Muscle layer of colon (tissue), 2 donors: ENCODE measurements at regions not wholly inside any gene's neighbourhood (a gene's known extent, or its start where the extent isn't known, plus 50 kb on each side); places are given as distances from the start of the nearest gene placed in this dataset.
"Not testable (repeated sequence)": the region's sequence is repeated elsewhere in the genome, so short reads cannot be mapped to it uniquely, and the experiment has no call there.

Source experiments
- H3K27ac ChIP-seq: one replicate; pipeline ENCODE4 v1.7.0; 2013; ENCODE audit warnings: low read depth, mild to moderate bottlenecking, low read length, moderate library complexity
- H3K27me3 ChIP-seq, 2 donors: one replicate each; pipeline ENCODE4 v1.7.0; 2013; ENCODE audit warnings: low read length in 2 of 2, mild to moderate bottlenecking in 2 of 2; ENCODE audit not compliant: insufficient read depth in 2 of 2, control insufficient read depth in 1 of 2
- H3K36me3 ChIP-seq: one replicate; pipeline ENCODE4 v1.7.0; 2013; ENCODE audit warnings: mild to moderate bottlenecking, low read length; ENCODE audit not compliant: insufficient read depth
- H3K4me1 ChIP-seq: one replicate; pipeline ENCODE4 v1.7.0; 2013; ENCODE audit warnings: mild to moderate bottlenecking, low read length; ENCODE audit not compliant: insufficient read depth
- H3K4me3 ChIP-seq, 2 donors: one replicate each; pipeline ENCODE4 v1.7.0; 2013; ENCODE audit warnings: low read length in 2 of 2, low read depth in 1 of 2, mild to moderate bottlenecking in 1 of 2, moderate library complexity in 1 of 2
- H3K9ac ChIP-seq: one replicate; pipeline ENCODE4 v1.7.0; 2013; ENCODE audit warnings: low read length
- H3K9me3 ChIP-seq: one replicate; pipeline ENCODE4 v1.7.0; 2013; ENCODE audit warnings: mild to moderate bottlenecking, low read length
- donor health status: abdominal sarcoma.
- donor health status: Adenocarcinoma of cecum.

DNA sequence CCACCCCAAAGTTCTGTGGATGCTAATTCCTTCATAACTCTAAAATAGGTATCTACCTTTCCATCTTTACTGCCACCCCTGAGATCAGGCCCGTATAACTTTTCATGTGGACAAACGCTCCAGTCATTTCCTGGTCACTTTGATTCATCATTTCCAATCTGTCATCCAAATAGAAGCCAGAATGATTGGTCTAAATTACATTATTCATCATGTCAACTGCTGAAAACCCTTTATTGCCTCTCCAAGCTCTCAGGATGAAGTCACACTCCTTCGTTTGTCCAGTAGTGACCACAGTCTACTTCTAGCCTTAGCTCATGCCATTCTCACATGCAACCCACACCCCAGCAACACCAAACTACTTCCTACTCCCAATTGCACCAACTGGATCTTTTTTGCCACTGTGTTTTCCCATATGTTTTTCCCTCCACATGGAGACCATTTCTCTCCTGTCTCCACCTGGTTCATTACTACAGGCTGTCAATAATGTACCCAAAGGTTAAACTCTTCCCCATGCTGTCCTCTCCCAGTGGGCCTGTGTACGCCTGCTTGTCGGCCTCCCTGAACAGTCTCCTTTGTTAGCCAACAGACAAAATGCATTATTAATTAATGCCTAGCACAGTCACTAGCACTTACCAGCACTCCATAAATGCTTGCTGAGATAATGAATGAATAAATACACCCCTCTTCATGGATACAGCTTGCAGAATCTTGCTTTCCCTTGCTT lies 382.6 kb upstream of the NOCT start:
- no peaks in the 10 kb centered on the region for H3K27me3 ChIP-seq
- no peak overlapping the region for H3K27ac ChIP-seq
- H3K9me3 ChIP-seq = no peaks in the 10 kb centered on the region
- no peak overlapping the region for H3K4me3 ChIP-seq
- H3K4me1 ChIP-seq = no peaks in the 10 kb centered on the region
- no peak overlapping the region for H3K9ac ChIP-seq
- no peaks in the 10 kb centered on the region for H3K36me3 ChIP-seq

DNA sequence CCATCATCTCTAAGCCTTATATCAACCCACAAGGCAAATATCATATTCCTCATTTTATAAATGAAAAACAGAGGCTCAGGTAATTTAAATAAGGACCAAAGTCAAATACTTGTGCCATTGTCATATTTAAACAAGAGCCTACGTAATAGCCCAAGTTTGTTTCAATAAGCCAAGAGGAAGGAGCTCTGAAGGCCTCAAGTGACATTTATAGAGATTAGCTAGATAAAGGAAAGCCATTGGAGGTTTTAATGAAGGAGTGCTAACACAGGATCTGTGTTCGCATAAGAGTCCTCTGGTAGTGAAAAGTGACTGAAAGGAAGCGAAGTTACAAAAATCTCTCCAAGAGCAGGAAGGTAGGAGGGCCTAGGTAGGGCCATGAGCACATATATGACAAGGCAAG lies 384.9 kb upstream of the NOCT start:
- Histone ChIP-seq H3K27me3 (no peaks in the 10 kb centered on the region), H3K27ac (no peak overlapping the region), H3K36me3 (no peaks in the 10 kb centered on the region), H3K9ac (no peak overlapping the region), H3K9me3 (no peaks in the 10 kb centered on the region), H3K4me1 (no peaks in the 10 kb centered on the region), H3K4me3 (no peak overlapping the region)

DNA sequence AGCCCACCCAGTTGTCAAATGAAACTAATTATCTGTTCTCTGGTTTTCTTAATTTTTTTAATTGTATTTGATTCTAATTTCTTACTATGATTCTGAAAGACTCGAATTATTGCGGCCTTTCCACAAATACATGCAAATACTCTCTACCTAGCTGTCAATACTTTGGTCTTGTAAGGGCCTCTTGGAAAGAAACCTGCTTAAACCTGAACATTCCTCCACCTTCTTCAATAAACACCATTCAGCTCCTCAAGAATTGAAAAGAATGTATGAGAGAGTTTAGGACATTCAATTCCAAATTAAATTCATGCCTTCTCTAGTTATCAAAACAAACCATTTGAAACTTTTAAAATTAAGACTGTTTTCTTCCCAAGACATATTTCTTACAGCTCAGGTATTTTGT lies 385.9 kb upstream of the NOCT start:
- Histone ChIP-seq H3K4me3 (no peak overlapping the region), H3K36me3 (no peaks in the 10 kb centered on the region), H3K9ac (no peak overlapping the region), H3K27me3 (no peaks in the 10 kb centered on the region), H3K9me3 (no peaks in the 10 kb centered on the region), H3K27ac (no peak overlapping the region), H3K4me1 (no peaks in the 10 kb centered on the region)

GRCh38 chr4:138627096-138627495 lies 384.9 kb upstream of the SLC7A11 start:
- no peak overlapping the region for H3K4me3 ChIP-seq
- no peaks in the 10 kb centered on the region for H3K27me3 ChIP-seq
- H3K36me3 ChIP-seq = no peaks in the 10 kb centered on the region
- no peak overlapping the region for H3K27ac ChIP-seq
- no peaks in the 10 kb centered on the region for H3K4me1 ChIP-seq
- H3K9ac ChIP-seq = no peak overlapping the region
- no peaks in the 10 kb centered on the region for H3K9me3 ChIP-seq

- not testable (repeated sequence) for H3K4me3 ChIP-seq, H3K4me1 ChIP-seq, H3K9ac ChIP-seq, H3K9me3 ChIP-seq, H3K36me3 ChIP-seq, H3K27me3 ChIP-seq, H3K27ac ChIP-seq
These were observed 380.2 kb upstream of the SLC7A11 start for GRCh38 chr4:138622362-138622761.

DNA sequence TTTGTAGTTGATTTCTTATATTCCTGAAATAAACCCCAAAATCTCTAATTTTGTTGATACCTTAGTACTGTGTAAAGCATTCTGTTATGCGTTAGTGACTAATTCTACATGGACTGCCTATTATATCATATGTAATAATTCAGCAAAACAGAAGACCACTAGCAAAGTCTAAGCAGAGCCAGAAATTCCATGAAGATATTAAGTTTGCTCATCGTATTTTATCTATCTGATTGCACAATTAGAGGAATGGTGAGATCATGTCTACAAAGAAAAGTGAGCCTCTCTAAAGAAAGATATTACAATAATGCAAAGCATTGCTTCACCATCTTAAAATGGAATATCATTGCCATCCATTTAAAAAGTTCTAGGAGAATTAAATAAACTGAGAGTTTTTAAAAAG lies 374.6 kb upstream of the SLC7A11 start:
- H3K9ac ChIP-seq = no peak overlapping the region
- no peaks in the 10 kb centered on the region for H3K27me3 ChIP-seq
- no peak overlapping the region for H3K27ac ChIP-seq
- H3K36me3 ChIP-seq = no peaks in the 10 kb centered on the region
- H3K4me3 ChIP-seq = no peak overlapping the region
- H3K9me3 ChIP-seq = no peaks in the 10 kb centered on the region
- no peaks in the 10 kb centered on the region for H3K4me1 ChIP-seq

GRCh38 chr4:138614398-138615142 lies 372.4 kb upstream of the SLC7A11 start:
- no peaks in the 10 kb centered on the region for H3K9me3 ChIP-seq
- no peak overlapping the region for H3K9ac ChIP-seq
- H3K4me1 ChIP-seq = peaks cover 3% of the 10 kb centered on the region

GRCh38 chr4:138612428-138612827 lies 370.3 kb upstream of the SLC7A11 start:
- no peak overlapping the region for H3K4me3 ChIP-seq
- no peaks in the 10 kb centered on the region for H3K36me3 ChIP-seq
- peaks cover 6% of the 10 kb centered on the region for H3K4me1 ChIP-seq
- H3K9ac ChIP-seq = no peak overlapping the region
- H3K9me3 ChIP-seq = no peaks in the 10 kb centered on the region
- H3K27me3 ChIP-seq = no peaks in the 10 kb centered on the region
- no peak overlapping the region for H3K27ac ChIP-seq

More at GRCh38 chr4:138614398-138615142, 372.4 kb upstream of the SLC7A11 start:
- H3K36me3 ChIP-seq = no peaks in the 10 kb centered on the region
- H3K4me3 ChIP-seq = no peak overlapping the region
- H3K27ac ChIP-seq = no peak overlapping the region
- H3K27me3 ChIP-seq = no peaks in the 10 kb centered on the region

GRCh38 chr4:138611721-138612120 lies 369.6 kb upstream of the SLC7A11 start:
- no peak overlapping the region for H3K9ac ChIP-seq
- H3K27me3 ChIP-seq = no peaks in the 10 kb centered on the region
- no peaks in the 10 kb centered on the region for H3K9me3 ChIP-seq
- peaks cover 6% of the 10 kb centered on the region for H3K4me1 ChIP-seq
- H3K36me3 ChIP-seq = no peaks in the 10 kb centered on the region
- no peak overlapping the region for H3K4me3 ChIP-seq
- no peak overlapping the region for H3K27ac ChIP-seq

GRCh38 chr4:138611017-138611416 lies 368.9 kb upstream of the SLC7A11 start:
- no peak overlapping the region for H3K9ac ChIP-seq
- H3K36me3 ChIP-seq = no peaks in the 10 kb centered on the region
- H3K4me1 ChIP-seq = peaks cover 6% of the 10 kb centered on the region
- H3K27ac ChIP-seq = no peak overlapping the region
- no peaks in the 10 kb centered on the region for H3K27me3 ChIP-seq
- H3K4me3 ChIP-seq = no peak overlapping the region
- no peaks in the 10 kb centered on the region for H3K9me3 ChIP-seq

DNA sequence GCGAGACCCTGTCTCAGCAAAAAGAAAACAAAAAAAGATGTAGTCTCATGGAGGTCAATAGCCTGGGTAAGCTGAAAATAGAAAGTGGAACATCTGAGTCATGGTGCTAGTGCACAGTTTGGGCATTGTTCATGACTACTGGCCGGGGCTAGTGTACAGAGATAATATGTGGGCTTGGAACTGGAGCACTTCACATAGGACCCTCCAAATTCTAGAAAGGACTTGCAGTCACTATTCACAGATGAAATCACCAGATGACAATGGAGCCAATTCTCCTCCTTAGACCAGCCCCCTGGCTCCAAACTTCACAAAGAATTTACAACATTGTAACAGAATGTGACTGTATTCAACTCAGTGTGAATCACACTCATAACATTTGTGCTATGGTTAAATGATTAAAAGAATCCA lies 367.8 kb upstream of the SLC7A11 start:
- Histone ChIP-seq H3K27ac (no peak overlapping the region), H3K36me3 (no peaks in the 10 kb centered on the region), H3K27me3 (no peaks in the 10 kb centered on the region), H3K9ac (no peak overlapping the region), H3K4me1 (peaks cover 6% of the 10 kb centered on the region), H3K4me3 (no peak overlapping the region), H3K9me3 (no peaks in the 10 kb centered on the region)

DNA sequence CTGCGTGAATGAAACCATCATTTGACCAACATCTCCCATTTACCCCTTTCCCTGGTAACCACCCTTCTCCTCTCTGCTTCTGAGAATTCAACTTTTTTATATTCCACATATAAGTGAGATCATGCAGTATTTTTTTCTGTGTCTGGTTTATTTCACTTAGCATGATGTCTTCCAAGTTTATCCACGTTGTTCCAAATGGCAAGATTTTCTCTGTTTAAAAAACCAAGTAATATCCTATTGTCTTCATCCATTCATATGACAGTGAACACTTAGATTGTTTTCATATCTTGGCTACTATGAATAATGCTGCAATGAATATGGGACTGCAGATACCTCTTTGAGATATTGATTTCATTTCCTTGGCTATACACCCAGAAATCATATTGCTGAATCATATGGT lies 362.4 kb upstream of the SLC7A11 start:
- Histone ChIP-seq H3K9me3 (no peaks in the 10 kb centered on the region), H3K27ac (no peak overlapping the region), H3K9ac (no peak overlapping the region), H3K4me1 (peaks cover 3% of the 10 kb centered on the region), H3K36me3 (no peaks in the 10 kb centered on the region), H3K4me3 (no peak overlapping the region), H3K27me3 (no peaks in the 10 kb centered on the region)
